Osteocyte (in vitro differentiated cells): ENCODE measurements at regions not wholly inside any gene's neighbourhood (a gene's known extent, or its start where the extent isn't known, plus 50 kb on each side); places are given as distances from the start of the nearest gene placed in this dataset.
A peak's percentile ranks its signal among the peaks of the same experiment; 100 is the strongest.
"Not testable (repeated sequence)": the region's sequence is repeated elsewhere in the genome, so short reads cannot be mapped to it uniquely, and the experiment has no call there.

Experiments used
- DNase-seq: peaks from one replicate; pipeline ENCODE4 v3.0.0; 2021; ENCODE audit warnings: mixed read lengths; ENCODE audit not compliant: unreplicated experiment; ENCODE audit errors: extremely low spot score
- H3K27ac Mint-ChIP-seq: one replicate; pipeline ENCODE4 v1.8.0; 2021; ENCODE audit warnings: mild to moderate bottlenecking, mixed read lengths; ENCODE audit not compliant: unreplicated experiment
- H3K27me3 Mint-ChIP-seq: one replicate; pipeline ENCODE4 v1.8.0; 2021; ENCODE audit warnings: mixed read lengths; ENCODE audit not compliant: unreplicated experiment
- H3K36me3 Mint-ChIP-seq: one replicate; pipeline ENCODE4 v1.8.0; 2021; ENCODE audit warnings: mixed read lengths; ENCODE audit not compliant: unreplicated experiment
- H3K4me1 Mint-ChIP-seq: one replicate; pipeline ENCODE4 v1.8.0; 2021; ENCODE audit warnings: mixed read lengths; ENCODE audit not compliant: unreplicated experiment
- H3K4me3 Mint-ChIP-seq: one replicate; pipeline ENCODE4 v1.8.0; 2021; ENCODE audit warnings: mild to moderate bottlenecking, moderate library complexity, mixed read lengths; ENCODE audit not compliant: unreplicated experiment
- H3K9me3 Mint-ChIP-seq: one replicate; pipeline ENCODE4 v1.8.0; 2021; ENCODE audit warnings: mixed read lengths; ENCODE audit not compliant: unreplicated experiment
- CTCF ChIP-seq: fragments of 200-600 bp; sonication (generic); IDR thresholded peaks from 2 replicates; pipeline ENCODE4 v1.5.0; 2021; ENCODE audit warnings: antibody characterized with exemption, mild to moderate bottlenecking, moderate library complexity

- Mint-ChIP-seq H3K4me1 (peaks cover 24% of the 10 kb centered on the region), H3K27me3 (no peaks in the 10 kb centered on the region), H3K27ac (peak overlapping the region; percentile 11), H3K9me3 (peaks cover 10% of the 10 kb centered on the region), H3K36me3 (no peaks in the 10 kb centered on the region), H3K4me3 (no peak overlapping the region)
- TF ChIP-seq CTCF = peak; percentile 82
- DNase-seq = no peak
Observed at GRCh38 chr6:3977875-3978711, 100.8 kb downstream of the FAM217A start.

- peaks cover 10% of the 10 kb centered on the region for H3K9me3 Mint-ChIP-seq
Observed at GRCh38 chr6:3978966-3979365, 100.0 kb downstream of the FAM217A start.

GRCh38 chr6:3981917-3982316, 97.0 kb downstream of the FAM217A start:
- Mint-ChIP-seq H3K27me3 (no peaks in the 10 kb centered on the region), H3K36me3 (peaks cover 7% of the 10 kb centered on the region), H3K9me3 (no peaks in the 10 kb centered on the region), H3K4me3 (no peak overlapping the region), H3K4me1 (peaks cover 26% of the 10 kb centered on the region), H3K27ac (no peak overlapping the region)
- no peak for DNase-seq
- no peak for TF ChIP-seq CTCF

More at GRCh38 chr6:3978966-3979365, 100.0 kb downstream of the FAM217A start:
- not testable (repeated sequence) for DNase-seq, H3K36me3 Mint-ChIP-seq, H3K27ac Mint-ChIP-seq, H3K4me3 Mint-ChIP-seq, H3K27me3 Mint-ChIP-seq
- H3K4me1 Mint-ChIP-seq = peaks cover 24% of the 10 kb centered on the region

- Mint-ChIP-seq H3K27me3 (no peaks in the 10 kb centered on the region), H3K36me3 (peaks cover 7% of the 10 kb centered on the region), H3K9me3 (no peaks in the 10 kb centered on the region), H3K4me1 (peaks cover 21% of the 10 kb centered on the region), H3K4me3 (no peak overlapping the region), H3K27ac (no peak overlapping the region)
- no peak for TF ChIP-seq CTCF
- no peak for DNase-seq
Observed at GRCh38 chr6:3983778-3984177, 95.2 kb downstream of the FAM217A start.

GRCh38 chr6:3984494-3984893, 94.4 kb downstream of the FAM217A start:
- H3K27me3 Mint-ChIP-seq = no peaks in the 10 kb centered on the region
- H3K9me3 Mint-ChIP-seq = no peaks in the 10 kb centered on the region
- H3K27ac Mint-ChIP-seq = no peak overlapping the region
- H3K4me1 Mint-ChIP-seq = peaks cover 21% of the 10 kb centered on the region
- H3K4me3 Mint-ChIP-seq = no peak overlapping the region
- peaks cover 7% of the 10 kb centered on the region for H3K36me3 Mint-ChIP-seq
- no peak for TF ChIP-seq CTCF
- DNase-seq = no peak
